ENCODE measurements at regions not wholly inside any gene's neighbourhood (a gene's known extent, or its start where the extent isn't known, plus 50 kb on each side); places are given as distances from the start of the nearest gene placed in this dataset.
A peak's percentile ranks its signal among the peaks of the same experiment; 100 is the strongest.

DNA sequence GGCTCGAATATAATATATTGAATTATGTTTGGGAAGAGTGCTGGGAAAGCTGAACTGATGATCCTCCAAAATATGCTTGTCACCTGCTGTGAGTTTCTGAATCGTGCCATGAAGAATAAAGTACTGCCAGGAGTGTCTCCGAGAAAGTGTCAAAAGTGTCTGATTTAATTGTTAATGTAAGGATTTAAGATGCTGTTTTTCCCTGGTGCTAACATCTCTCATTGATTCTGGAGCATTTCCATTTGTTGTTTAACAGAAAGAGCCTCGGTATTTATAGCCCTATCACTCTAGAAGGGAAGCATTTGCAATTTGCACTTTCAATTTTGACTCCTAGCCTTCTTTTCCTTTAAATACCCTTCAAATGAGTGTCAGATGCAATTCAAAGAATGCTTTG, 342.2 kb downstream of the RND3 start:
- no peak overlapping the region for H3K4me3 ChIP-seq (ENCODE audit: low read depth, low read length)
- DNase-seq (ENCODE audit: low read depth) = no peak
- TF ChIP-seq, protein P1, sequence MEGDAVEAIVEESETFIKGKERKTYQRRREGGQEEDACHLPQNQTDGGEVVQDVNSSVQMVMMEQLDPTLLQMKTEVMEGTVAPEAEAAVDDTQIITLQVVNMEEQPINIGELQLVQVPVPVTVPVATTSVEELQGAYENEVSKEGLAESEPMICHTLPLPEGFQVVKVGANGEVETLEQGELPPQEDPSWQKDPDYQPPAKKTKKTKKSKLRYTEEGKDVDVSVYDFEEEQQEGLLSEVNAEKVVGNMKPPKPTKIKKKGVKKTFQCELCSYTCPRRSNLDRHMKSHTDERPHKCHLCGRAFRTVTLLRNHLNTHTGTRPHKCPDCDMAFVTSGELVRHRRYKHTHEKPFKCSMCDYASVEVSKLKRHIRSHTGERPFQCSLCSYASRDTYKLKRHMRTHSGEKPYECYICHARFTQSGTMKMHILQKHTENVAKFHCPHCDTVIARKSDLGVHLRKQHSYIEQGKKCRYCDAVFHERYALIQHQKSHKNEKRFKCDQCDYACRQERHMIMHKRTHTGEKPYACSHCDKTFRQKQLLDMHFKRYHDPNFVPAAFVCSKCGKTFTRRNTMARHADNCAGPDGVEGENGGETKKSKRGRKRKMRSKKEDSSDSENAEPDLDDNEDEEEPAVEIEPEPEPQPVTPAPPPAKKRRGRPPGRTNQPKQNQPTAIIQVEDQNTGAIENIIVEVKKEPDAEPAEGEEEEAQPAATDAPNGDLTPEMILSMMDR (conservative IDR thresholded peaks at IDR 0.05; ENCODE audit: low read depth, low read length) = no peak

DNA sequence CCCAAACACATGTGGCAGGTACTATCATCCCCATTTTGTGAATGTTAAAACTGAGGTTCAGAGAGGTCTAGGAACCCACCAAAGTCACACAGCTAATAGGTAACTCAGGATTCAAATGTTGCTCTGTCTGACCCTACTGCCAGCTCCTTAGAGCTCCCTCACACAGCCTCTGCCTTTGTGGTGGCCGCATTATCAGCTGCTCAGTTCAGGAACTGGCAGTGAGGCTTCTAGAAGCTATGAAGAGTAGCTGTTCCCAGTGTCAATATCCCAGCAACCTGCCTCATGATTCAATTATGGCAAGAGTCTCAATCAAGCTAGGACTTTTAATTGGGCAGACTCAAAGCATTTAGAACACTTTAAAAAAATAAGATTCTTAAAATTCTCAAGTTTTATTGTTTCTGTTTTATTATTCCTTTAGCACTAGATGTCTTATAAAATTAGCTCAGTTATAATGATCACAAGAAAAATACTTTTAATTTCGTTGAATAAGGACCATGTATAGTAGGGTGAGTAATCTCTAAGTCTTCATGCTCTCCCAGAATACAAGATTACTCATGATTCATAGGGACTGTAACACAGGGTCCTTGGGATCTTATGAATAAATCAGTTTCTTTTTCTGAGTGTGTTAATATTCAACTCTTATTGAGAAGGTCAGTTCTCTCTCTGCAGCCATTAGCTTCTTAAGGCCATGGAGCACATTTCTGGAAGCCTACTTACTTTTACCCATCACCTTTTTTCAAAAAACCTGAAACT, 342.7 kb downstream of the RND3 start:
- DNase-seq (ENCODE audit: low read depth) = peak; percentile 55
- TF ChIP-seq, protein P1 (conservative IDR thresholded peaks at IDR 0.05; ENCODE audit: low read depth, low read length) = no peak
- no peak overlapping the region for H3K4me3 ChIP-seq (ENCODE audit: low read depth, low read length)

DNA sequence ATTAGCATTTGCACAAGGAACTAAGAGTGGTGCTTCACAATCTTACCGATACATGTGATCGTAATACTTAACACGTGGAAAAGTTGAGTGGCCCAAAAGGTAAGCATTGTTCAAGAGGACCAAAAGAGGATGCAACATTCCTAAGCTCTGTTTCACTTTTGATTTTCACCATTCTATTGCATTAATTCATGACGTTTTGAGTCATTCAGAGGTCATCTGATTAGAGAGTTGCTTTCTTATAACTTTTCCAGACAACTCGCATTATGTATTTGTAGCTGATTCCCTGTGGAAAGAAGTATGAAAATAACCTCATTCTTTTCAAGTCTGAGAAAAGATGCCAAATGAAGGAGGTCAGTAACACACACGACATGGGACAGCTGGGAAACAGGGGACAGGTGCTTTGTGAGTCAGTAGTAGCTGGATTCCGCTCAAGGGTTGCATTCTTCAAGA, 344.4 kb downstream of the RND3 start:
- TF ChIP-seq, protein P1 (conservative IDR thresholded peaks at IDR 0.05; ENCODE audit: low read depth, low read length) = no peak
- peak; percentile 77 for DNase-seq (ENCODE audit: low read depth)
- H3K4me3 ChIP-seq (ENCODE audit: low read depth, low read length) = no peak overlapping the region

- peak; percentile 81 for DNase-seq (ENCODE audit: low read depth)
- TF ChIP-seq, protein P1 (conservative IDR thresholded peaks at IDR 0.05; ENCODE audit: low read depth, low read length) = no peak
- H3K4me3 ChIP-seq (ENCODE audit: low read depth, low read length) = no peak overlapping the region
Observed at GRCh38 chr2:150142561-150142960, 344.9 kb downstream of the RND3 start.

DNA sequence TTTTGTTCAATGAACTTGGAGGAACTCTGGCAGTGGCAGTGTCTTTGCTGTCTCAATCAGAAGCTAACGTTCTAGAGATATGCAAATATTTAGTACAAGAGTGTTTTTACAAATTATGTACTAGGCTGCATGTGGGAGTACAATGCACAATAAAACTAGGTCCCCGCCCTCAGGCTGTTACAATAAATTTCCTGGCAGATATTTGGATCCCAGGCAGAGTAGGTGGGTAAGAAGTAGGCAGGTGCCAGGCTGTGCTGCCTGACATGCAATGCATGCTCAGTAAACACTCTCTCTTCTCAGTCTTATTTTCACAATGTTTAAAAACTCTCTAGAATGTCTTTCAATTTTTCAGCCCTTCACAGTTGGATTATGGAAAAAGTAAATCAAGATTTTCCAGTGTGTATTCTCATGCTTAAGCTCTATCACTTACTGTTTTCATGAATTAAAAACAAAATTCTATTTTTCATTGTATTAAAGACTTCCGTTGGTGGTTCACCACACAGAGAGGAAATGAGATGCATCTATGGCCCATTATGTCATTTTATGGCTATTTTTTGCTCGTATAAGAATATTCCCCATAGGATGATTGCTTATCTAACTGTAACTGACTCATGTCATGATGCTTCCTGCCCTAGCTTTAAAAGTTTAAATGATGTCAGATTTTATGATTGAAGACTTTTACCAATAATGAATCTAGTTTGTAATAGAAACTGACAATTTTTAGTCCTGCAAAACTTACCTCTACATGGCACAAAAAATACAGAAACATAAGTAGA, 346.1 kb downstream of the RND3 start:
- no peak overlapping the region for H3K4me3 ChIP-seq (ENCODE audit: low read depth, low read length)
- DNase-seq (ENCODE audit: low read depth) = no peak
- TF ChIP-seq, protein P1 (conservative IDR thresholded peaks at IDR 0.05; ENCODE audit: low read depth, low read length) = no peak

DNA sequence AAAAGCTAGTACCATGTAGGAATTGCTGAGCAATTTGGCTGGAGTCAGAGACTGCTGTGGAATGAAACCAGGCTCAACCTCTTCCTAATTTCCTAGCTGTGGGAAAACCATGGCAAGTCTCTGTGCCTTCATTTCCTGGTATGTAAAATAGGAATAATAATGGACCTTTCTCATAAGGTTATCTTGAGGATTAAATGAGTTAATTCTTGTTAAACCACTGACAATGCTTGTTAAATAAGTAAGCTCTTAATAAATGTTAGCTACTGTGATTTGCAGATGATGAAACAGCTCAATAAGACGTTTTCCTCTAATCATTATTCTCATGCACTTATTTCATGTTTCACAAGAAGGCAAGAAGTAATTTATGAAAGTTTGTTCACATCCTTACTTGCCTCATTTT, 346.7 kb downstream of the RND3 start:
- TF ChIP-seq, protein P1 (conservative IDR thresholded peaks at IDR 0.05; ENCODE audit: low read depth, low read length) = no peak
- DNase-seq (ENCODE audit: low read depth) = no peak
- H3K4me3 ChIP-seq (ENCODE audit: low read depth, low read length) = no peak overlapping the region
